ENCODE measurements at regions not wholly inside any gene's neighbourhood (a gene's known extent, or its start where the extent isn't known, plus 50 kb on each side); places are given as distances from the start of the nearest gene placed in this dataset.

- no peak overlapping the region for H3K9ac ChIP-seq (ENCODE audit: insufficient read depth, low read length, poor library complexity, severe bottlenecking)
- no peak overlapping the region for H3K4me3 ChIP-seq (replicated peaks in 1 of 3; ENCODE audit: low read depth in 2 of 3, low read length in 3 of 3)
- no peak overlapping the region for H3K27ac ChIP-seq (ENCODE audit: low read depth in 1 of 2, low read length in 2 of 2)
- H3K79me2 ChIP-seq (ENCODE audit: insufficient read depth, low read length): no peaks in the 10 kb centered on the region
- no peak for TF ChIP-seq CTCF (IDR thresholded peaks at IDR 0.05)
- no peak overlapping the region for H2AFZ ChIP-seq (ENCODE audit: insufficient read depth, low read depth, low read length, poor library complexity, severe bottlenecking)
- no peak for DNase-seq
- no peak overlapping the region for H3K4me3 Mint-ChIP-seq
- H3K9me3 Mint-ChIP-seq: peaks cover 0 to 2% (median 0%) of the 10 kb centered on the region in 7 donors
- H3K4me1 Mint-ChIP-seq: no peaks in the 10 kb centered on the region
- peaks cover 0 to 2% (median 0%) of the 10 kb centered on the region in 3 donors for H3K27me3 Mint-ChIP-seq (ENCODE audit: low read depth in 3 of 3)
- peaks cover 0 to 2% of the 10 kb centered on the region in 2 donors for H3K9me3 ChIP-seq (replicated peaks in 1 of 2; ENCODE audit: control insufficient read depth in 1 of 2, insufficient read depth in 1 of 2, low read length in 2 of 2)
- no peak overlapping the region for H3K4me2 ChIP-seq (replicated peaks; ENCODE audit: extremely low read depth, low read length, poor library complexity, severe bottlenecking)
- no peaks in the 10 kb centered on the region for H3K27me3 ChIP-seq (ENCODE audit: control insufficient read depth in 2 of 2, insufficient read depth in 2 of 2, low read length in 2 of 2)
- H3K27ac Mint-ChIP-seq: no peak overlapping the region
- no CpG with 5 or more reads among the region's 1 CpG for WGBS (ENCODE audit: insufficient coverage)
- no peaks in the 10 kb centered on the region for H4K20me1 ChIP-seq (ENCODE audit: insufficient read depth, low read length)
- intact Hi-C loops (cut with micrococcal nuclease): no loop called here
- no peaks in the 10 kb centered on the region for H3K36me3 Mint-ChIP-seq
- H3K4me1 ChIP-seq (ENCODE audit: control insufficient read depth in 1 of 2, insufficient read depth in 2 of 2, low read length in 2 of 2): no peaks in the 10 kb centered on the region
- no peaks in the 10 kb centered on the region for H3K36me3 ChIP-seq (replicated peaks in 1 of 2; ENCODE audit: control insufficient read depth in 1 of 2, insufficient read depth in 2 of 2, low read length in 2 of 2)
These were observed 190.6 kb upstream of the PCDH18 start for GRCh38 chr4:137722910-137723309.

GRCh38 chr4:137711502-137711901, 179.2 kb upstream of the PCDH18 start:
- no peak overlapping the region for H3K4me3 Mint-ChIP-seq
- H3K36me3 ChIP-seq (replicated peaks in 1 of 2; ENCODE audit: control insufficient read depth in 1 of 2, insufficient read depth in 2 of 2, low read length in 2 of 2): no peaks in the 10 kb centered on the region
- H3K27me3 ChIP-seq (ENCODE audit: control insufficient read depth in 2 of 2, insufficient read depth in 2 of 2, low read length in 2 of 2): no peaks in the 10 kb centered on the region
- H2AFZ ChIP-seq (ENCODE audit: insufficient read depth, low read depth, low read length, poor library complexity, severe bottlenecking): no peak overlapping the region
- H3K27ac Mint-ChIP-seq: no peak overlapping the region
- no peaks in the 10 kb centered on the region for H3K4me1 Mint-ChIP-seq
- H3K36me3 Mint-ChIP-seq: no peaks in the 10 kb centered on the region
- no peak overlapping the region for H3K27ac ChIP-seq (ENCODE audit: low read depth in 1 of 2, low read length in 2 of 2)
- no peak overlapping the region for H3K4me3 ChIP-seq (replicated peaks in 1 of 3; ENCODE audit: low read depth in 2 of 3, low read length in 3 of 3)
- H4K20me1 ChIP-seq (ENCODE audit: insufficient read depth, low read length): no peaks in the 10 kb centered on the region
- 94% methylated on average over 2 of the region's 2 CpGs for WGBS (ENCODE audit: insufficient coverage)
- H3K9me3 Mint-ChIP-seq: peaks cover 0 to 1% (median 0%) of the 10 kb centered on the region in 7 donors
- H3K27me3 Mint-ChIP-seq (ENCODE audit: low read depth in 3 of 3): no peaks in the 10 kb centered on the region
- no peak for DNase-seq
- no peaks in the 10 kb centered on the region for H3K79me2 ChIP-seq (ENCODE audit: insufficient read depth, low read length)
- no peaks in the 10 kb centered on the region for H3K4me1 ChIP-seq (ENCODE audit: control insufficient read depth in 1 of 2, insufficient read depth in 2 of 2, low read length in 2 of 2)
- no peaks in the 10 kb centered on the region for H3K9me3 ChIP-seq (replicated peaks in 1 of 2; ENCODE audit: control insufficient read depth in 1 of 2, insufficient read depth in 1 of 2, low read length in 2 of 2)
- H3K4me2 ChIP-seq (replicated peaks; ENCODE audit: extremely low read depth, low read length, poor library complexity, severe bottlenecking): no peak overlapping the region
- intact Hi-C loops (cut with micrococcal nuclease): no loop called here
- H3K9ac ChIP-seq (ENCODE audit: insufficient read depth, low read length, poor library complexity, severe bottlenecking): no peak overlapping the region
- TF ChIP-seq CTCF (IDR thresholded peaks at IDR 0.05): no peak
